HEK293 (cell line): ENCODE measurements at regions not wholly inside any gene's neighbourhood (a gene's known extent, or its start where the extent isn't known, plus 50 kb on each side); places are given as distances from the start of the nearest gene placed in this dataset.

Experiments
- CTCF ChIA-PET: fragments of 350-600 bp; formaldehyde crosslinking; extraction: SDS; loops from one replicate; lab custom pipeline; 2021; ENCODE audit warnings: antibody characterized with exemption; lab: Yijun Ruan, JAX
- POLR2A ChIA-PET: fragments of 300-600 bp; formaldehyde crosslinking; extraction: SDS; loops from one replicate; lab custom pipeline; 2020; ENCODE audit warnings: antibody characterized with exemption, inconsistent platforms; lab: Yijun Ruan, JAX
- H3K27ac ChIP-seq: fragments of 200-500 bp; sonication (Bioruptor generic); 2 replicates; pipeline ENCODE4 v1.5.1; 2014; ENCODE audit warnings: low read depth, low read length, control low read depth, inconsistent platforms; ENCODE audit errors: extremely low read depth
- H3K36me3 ChIP-seq, 2 experiments: fragments of 200-500 bp in 1 of 2; sonication (Bioruptor generic) in 1 of 2; 1 replicate in 1 of 2; 2 replicates in 1 of 2; pipeline ENCODE4 v1.5.1; 2014 to 2017; ENCODE audit warnings: inconsistent platforms in 2 of 2, low read length in 2 of 2; ENCODE audit not compliant: control insufficient read depth in 2 of 2, insufficient read depth in 1 of 2
- H3K4me1 ChIP-seq: fragments of 200-500 bp; sonication (Bioruptor generic); 2 replicates; pipeline ENCODE4 v1.5.1; 2014; ENCODE audit warnings: mild to moderate bottlenecking, low read length, inconsistent platforms; ENCODE audit not compliant: control insufficient read depth, insufficient read depth
- H3K4me3 ChIP-seq: 2 replicates; pipeline ENCODE4 v1.5.1; 2011; ENCODE audit warnings: low read depth, mild to moderate bottlenecking, control low read depth, low read length, moderate library complexity
- H3K9me3 ChIP-seq: fragments of 200-500 bp; sonication (Bioruptor generic); 2 replicates; pipeline ENCODE4 v1.5.1; 2014; ENCODE audit warnings: low read depth, low read length, inconsistent platforms; ENCODE audit not compliant: control insufficient read depth, insufficient read depth
- BCL6B ChIP-seq: fragments of 450-650 bp; formaldehyde crosslinking; IDR thresholded peaks from 2 replicates; pipeline ENCODE4 v1.5.1; 2017; ENCODE audit warnings: missing biosample characterization, missing genetic modification characterization
- EGR2 ChIP-seq: fragments of 450-650 bp; formaldehyde crosslinking; IDR thresholded peaks from 2 replicates; pipeline ENCODE4 v1.5.1; 2016; ENCODE audit warnings: low read depth, missing biosample characterization, missing genetic modification characterization
- GLIS2 ChIP-seq: fragments of 450-650 bp; formaldehyde crosslinking; IDR thresholded peaks from 2 replicates; pipeline ENCODE4 v1.5.1; 2016; ENCODE audit warnings: missing biosample characterization, missing genetic modification characterization
- HOXA7 ChIP-seq: sonication (generic); formaldehyde crosslinking; IDR thresholded peaks from 2 replicates; pipeline ENCODE4 v1.8.1; 2022; ENCODE audit warnings: missing genetic modification reagents, borderline replicate concordance
- INSM2 ChIP-seq: fragments of 450-650 bp; formaldehyde crosslinking; IDR thresholded peaks from 2 replicates; pipeline ENCODE4 v1.5.1; 2016; ENCODE audit warnings: missing biosample characterization, missing genetic modification characterization
- KLF7 ChIP-seq: fragments of 450-650 bp; formaldehyde crosslinking; IDR thresholded peaks from 2 replicates; pipeline ENCODE4 v1.5.1; 2016; ENCODE audit warnings: missing biosample characterization, missing genetic modification characterization, borderline replicate concordance
- RBAK ChIP-seq: fragments of 450-650 bp; formaldehyde crosslinking; IDR thresholded peaks from 2 replicates; pipeline ENCODE4 v1.5.1; 2016; ENCODE audit warnings: missing biosample characterization, missing genetic modification characterization
- SCRT1 ChIP-seq: fragments of 450-650 bp; formaldehyde crosslinking; IDR thresholded peaks from 2 replicates; pipeline ENCODE4 v1.5.1; 2016; ENCODE audit warnings: missing biosample characterization, missing genetic modification characterization, borderline replicate concordance
- YY1 ChIP-seq: fragments of 450-650 bp; formaldehyde crosslinking; IDR thresholded peaks from 2 replicates; pipeline ENCODE4 v1.5.1; 2018; ENCODE audit warnings: missing biosample characterization, missing genetic modification characterization
- ZBTB48 ChIP-seq: fragments of 450-650 bp; formaldehyde crosslinking; IDR thresholded peaks from 2 replicates; pipeline ENCODE4 v1.5.1; 2016; ENCODE audit warnings: missing biosample characterization, missing genetic modification characterization
- ZBTB8A ChIP-seq: fragments of 450-650 bp; formaldehyde crosslinking; IDR thresholded peaks from 2 replicates; pipeline ENCODE4 v1.5.1; 2016; ENCODE audit warnings: missing biosample characterization, missing genetic modification characterization
- ZNF121 ChIP-seq: fragments of 450-650 bp; formaldehyde crosslinking; IDR thresholded peaks from 2 replicates; pipeline ENCODE4 v1.5.1; 2016; ENCODE audit warnings: missing biosample characterization, missing genetic modification characterization
- ZNF133 ChIP-seq: fragments of 450-650 bp; formaldehyde crosslinking; IDR thresholded peaks from 2 replicates; pipeline ENCODE4 v1.5.1; 2016; ENCODE audit warnings: missing biosample characterization, missing genetic modification characterization
- ZNF138 ChIP-seq: fragments of 450-650 bp; formaldehyde crosslinking; IDR thresholded peaks from 2 replicates; pipeline ENCODE4 v1.5.1; 2016; ENCODE audit warnings: missing biosample characterization, missing genetic modification characterization, borderline replicate concordance
- ZNF19 ChIP-seq: fragments of 450-650 bp; formaldehyde crosslinking; IDR thresholded peaks from 2 replicates; pipeline ENCODE4; 2016; ENCODE audit warnings: missing biosample characterization, missing genetic modification characterization, low read depth
- ZNF248 ChIP-seq: fragments of 450-650 bp; formaldehyde crosslinking; IDR thresholded peaks from 2 replicates; pipeline ENCODE4 v1.5.1; 2017; ENCODE audit warnings: missing biosample characterization, missing genetic modification characterization
- ZNF404 ChIP-seq: fragments of 450-650 bp; formaldehyde crosslinking; IDR thresholded peaks from 2 replicates; pipeline ENCODE4 v1.5.1; 2017; ENCODE audit warnings: missing biosample characterization, missing genetic modification characterization
- ZNF501 ChIP-seq: fragments of 450-650 bp; formaldehyde crosslinking; IDR thresholded peaks from 2 replicates; pipeline ENCODE4 v1.5.1; 2016; ENCODE audit warnings: missing biosample characterization, missing genetic modification characterization
- ZNF549 ChIP-seq: fragments of 450-650 bp; IDR thresholded peaks from 2 replicates; pipeline ENCODE4 v1.5.1; 2018; ENCODE audit warnings: missing biosample characterization, missing genetic modification characterization, mild to moderate bottlenecking, inconsistent platforms, moderate library complexity
- ZNF560 ChIP-seq: fragments of 450-650 bp; formaldehyde crosslinking; IDR thresholded peaks from 2 replicates; pipeline ENCODE4 v1.5.1; 2017; ENCODE audit warnings: missing biosample characterization, missing genetic modification characterization, borderline replicate concordance
- ZNF600 ChIP-seq: fragments of 450-650 bp; formaldehyde crosslinking; IDR thresholded peaks from 2 replicates; pipeline ENCODE4 v1.5.1; 2016; ENCODE audit warnings: missing biosample characterization, missing genetic modification characterization
- ZNF623 ChIP-seq: fragments of 450-650 bp; formaldehyde crosslinking; IDR thresholded peaks from 2 replicates; pipeline ENCODE4 v1.5.1; 2016; ENCODE audit warnings: missing biosample characterization, missing genetic modification characterization
- ZNF639 ChIP-seq: fragments of 450-650 bp; formaldehyde crosslinking; IDR thresholded peaks from 2 replicates; pipeline ENCODE4 v1.5.1; 2016; ENCODE audit warnings: missing biosample characterization, missing genetic modification characterization
- ZNF654 ChIP-seq: fragments of 450-650 bp; formaldehyde crosslinking; IDR thresholded peaks from 2 replicates; pipeline ENCODE4 v1.5.1; 2016; ENCODE audit warnings: low read depth, missing biosample characterization, missing genetic modification characterization
- ZNF658 ChIP-seq: fragments of 450-650 bp; formaldehyde crosslinking; IDR thresholded peaks from 2 replicates; pipeline ENCODE4; 2016; ENCODE audit warnings: missing biosample characterization, missing genetic modification characterization
- ZNF701 ChIP-seq: fragments of 450-650 bp; formaldehyde crosslinking; IDR thresholded peaks from 2 replicates; pipeline ENCODE4 v1.5.1; 2016; ENCODE audit warnings: missing biosample characterization, missing genetic modification characterization
- TF ChIP-seq, protein P1 (sequence below): fragments of 450-650 bp; formaldehyde crosslinking; IDR thresholded peaks from 2 replicates; pipeline ENCODE4 v1.5.1; 2016; ENCODE audit warnings: missing biosample characterization, missing genetic modification characterization
- TF ChIP-seq, protein P2 (sequence below): fragments of 450-650 bp; IDR thresholded peaks from 2 replicates; pipeline ENCODE4 v1.5.1; 2018; ENCODE audit warnings: missing biosample characterization, missing genetic modification characterization

GRCh38 chr2:60379216-60379615, 174.2 kb downstream of the BCL11A start:
- no peak for TF ChIP-seq HOXA7 (CRISPR knock-in tag)
- TF ChIP-seq ZNF121 (tag by site-specific recombination) = no peak
- no peak for TF ChIP-seq ZNF19 (tag by site-specific recombination)
- TF ChIP-seq ZNF560 (tag by site-specific recombination) = no peak
- TF ChIP-seq ZNF623 (tag by site-specific recombination) = no peak
- no peak for TF ChIP-seq GLIS2 (tag by site-specific recombination)
- TF ChIP-seq, protein P1, sequence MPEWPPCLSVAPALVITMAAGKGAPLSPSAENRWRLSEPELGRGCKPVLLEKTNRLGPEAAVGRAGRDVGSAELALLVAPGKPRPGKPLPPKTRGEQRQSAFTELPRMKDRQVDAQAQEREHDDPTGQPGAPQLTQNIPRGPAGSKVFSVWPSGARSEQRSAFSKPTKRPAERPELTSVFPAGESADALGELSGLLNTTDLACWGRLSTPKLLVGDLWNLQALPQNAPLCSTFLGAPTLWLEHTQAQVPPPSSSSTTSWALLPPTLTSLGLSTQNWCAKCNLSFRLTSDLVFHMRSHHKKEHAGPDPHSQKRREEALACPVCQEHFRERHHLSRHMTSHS (tag by site-specific recombination) = no peak
- TF ChIP-seq ZNF501 (tag by site-specific recombination) = no peak
- no peak for TF ChIP-seq ZNF658 (tag by site-specific recombination)
- TF ChIP-seq KLF7 = no peak
- TF ChIP-seq ZNF133 (tag by site-specific recombination) = no peak
- TF ChIP-seq ZNF248 (tag by site-specific recombination) = no peak
- no peak for TF ChIP-seq ZNF639 (tag by site-specific recombination)
- TF ChIP-seq ZNF404 = no peak
- no peak for TF ChIP-seq RBAK (tag by site-specific recombination)
- no peak for TF ChIP-seq ZNF701 (tag by site-specific recombination)
- no peak for TF ChIP-seq EGR2 (tag by site-specific recombination)
- TF ChIP-seq BCL6B (tag by site-specific recombination) = no peak
- TF ChIP-seq YY1 = no peak
- TF ChIP-seq, all 188 proteins: peak for 0
- H3K9me3 ChIP-seq = no peaks in the 10 kb centered on the region
- no peaks in the 10 kb centered on the region for H3K36me3 ChIP-seq
- H3K4me3 ChIP-seq = no peak overlapping the region
- no peak overlapping the region for H3K27ac ChIP-seq
- ChIA-PET CTCF (interaction anchor here (0.6 kb wide), 1 partner anchor 170 kb away, joined by 5 read pairs; no protein-coding TSS in a partner anchor), POLR2A (no interaction called here)
- H3K4me1 ChIP-seq = no peaks in the 10 kb centered on the region

DNA sequence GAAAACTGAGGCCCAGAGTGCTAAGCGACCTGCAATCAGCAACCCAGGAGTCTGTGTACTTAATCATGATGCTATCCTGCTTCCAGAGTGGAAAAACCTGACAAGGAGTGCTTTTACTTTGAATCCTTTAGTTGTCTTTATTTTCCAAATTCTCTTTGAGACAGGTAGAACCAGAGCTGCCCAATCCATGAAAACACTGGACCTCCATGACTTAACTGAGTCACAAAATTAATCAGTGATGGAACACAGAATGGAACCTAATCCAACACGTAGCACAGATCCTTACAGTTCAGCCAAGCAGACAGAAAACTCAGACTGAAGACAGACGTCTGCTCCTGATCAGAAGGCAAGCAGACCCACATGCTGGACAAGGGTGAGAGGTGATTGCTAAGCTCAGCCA, 175.6 kb downstream of the BCL11A start:
- Histone ChIP-seq H3K4me3 (no peak overlapping the region), H3K36me3 (no peaks in the 10 kb centered on the region), H3K4me1 (no peaks in the 10 kb centered on the region), H3K27ac (no peak overlapping the region), H3K9me3 (no peaks in the 10 kb centered on the region)
- ChIA-PET POLR2A (no interaction called here), CTCF (interaction anchor here (0.7 kb wide), 1 partner anchor 9 kb away, joined by 3 read pairs; no protein-coding TSS in a partner anchor)
- TF ChIP-seq ZNF549 (tag by site-specific recombination) (peak; percentile 95), ZNF600 (tag by site-specific recombination) (no peak)
- TF ChIP-seq, all 188 proteins: peak for 1

DNA sequence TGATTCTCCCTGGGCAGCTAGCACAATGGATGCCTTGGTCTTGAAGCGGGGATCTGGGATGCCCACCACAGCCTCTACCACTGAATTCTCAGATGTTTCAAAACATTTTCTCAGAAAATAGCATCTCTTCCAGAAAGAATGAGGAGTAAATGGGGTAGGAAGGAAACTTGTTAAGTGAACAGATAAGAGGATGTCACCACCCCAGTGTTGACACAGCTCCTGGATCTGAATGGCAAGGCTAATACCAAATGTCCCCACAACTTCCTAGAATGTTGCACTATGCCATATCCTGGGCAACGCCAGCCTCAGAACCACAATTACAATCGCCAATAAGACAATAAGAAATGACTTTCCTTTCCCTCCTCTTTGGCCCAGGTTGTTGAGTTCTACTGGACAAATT, 177.2 kb downstream of the BCL11A start:
- POLR2A ChIA-PET = no interaction called here
- no peaks in the 10 kb centered on the region for H3K4me1 ChIP-seq
- no peak overlapping the region for H3K27ac ChIP-seq
- H3K4me3 ChIP-seq = no peak overlapping the region
- CTCF ChIA-PET = interaction anchor here (1.1 kb wide), 1 partner anchor 10 kb away, joined by 4 read pairs; no protein-coding TSS in a partner anchor
- H3K36me3 ChIP-seq = no peaks in the 10 kb centered on the region
- no peaks in the 10 kb centered on the region for H3K9me3 ChIP-seq
- TF ChIP-seq, protein P2, sequence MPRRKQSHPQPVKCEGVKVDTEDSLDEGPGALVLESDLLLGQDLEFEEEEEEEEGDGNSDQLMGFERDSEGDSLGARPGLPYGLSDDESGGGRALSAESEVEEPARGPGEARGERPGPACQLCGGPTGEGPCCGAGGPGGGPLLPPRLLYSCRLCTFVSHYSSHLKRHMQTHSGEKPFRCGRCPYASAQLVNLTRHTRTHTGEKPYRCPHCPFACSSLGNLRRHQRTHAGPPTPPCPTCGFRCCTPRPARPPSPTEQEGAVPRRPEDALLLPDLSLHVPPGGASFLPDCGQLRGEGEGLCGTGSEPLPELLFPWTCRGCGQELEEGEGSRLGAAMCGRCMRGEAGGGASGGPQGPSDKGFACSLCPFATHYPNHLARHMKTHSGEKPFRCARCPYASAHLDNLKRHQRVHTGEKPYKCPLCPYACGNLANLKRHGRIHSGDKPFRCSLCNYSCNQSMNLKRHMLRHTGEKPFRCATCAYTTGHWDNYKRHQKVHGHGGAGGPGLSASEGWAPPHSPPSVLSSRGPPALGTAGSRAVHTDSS (tag by site-specific recombination) = no peak
- TF ChIP-seq ZNF138 (tag by site-specific recombination) = no peak
- no peak for TF ChIP-seq INSM2
- TF ChIP-seq ZBTB48 (tag by site-specific recombination) = no peak
- TF ChIP-seq ZBTB8A (tag by site-specific recombination) = no peak
- TF ChIP-seq ZNF654 (tag by site-specific recombination) = no peak
- no peak for TF ChIP-seq HOXA7 (CRISPR knock-in tag)
- TF ChIP-seq SCRT1 = no peak
